Forelimb muscle (tissue), 1 donor: ENCODE measurements at regions not wholly inside any gene's neighbourhood (a gene's known extent, or its start where the extent isn't known, plus 50 kb on each side); places are given as distances from the start of the nearest gene placed in this dataset.

Source experiments
- DNase-seq: peaks from one replicate; pipeline ENCODE4 v3.0.0-alpha.2; 2013; ENCODE audit warnings: low read depth

DNA sequence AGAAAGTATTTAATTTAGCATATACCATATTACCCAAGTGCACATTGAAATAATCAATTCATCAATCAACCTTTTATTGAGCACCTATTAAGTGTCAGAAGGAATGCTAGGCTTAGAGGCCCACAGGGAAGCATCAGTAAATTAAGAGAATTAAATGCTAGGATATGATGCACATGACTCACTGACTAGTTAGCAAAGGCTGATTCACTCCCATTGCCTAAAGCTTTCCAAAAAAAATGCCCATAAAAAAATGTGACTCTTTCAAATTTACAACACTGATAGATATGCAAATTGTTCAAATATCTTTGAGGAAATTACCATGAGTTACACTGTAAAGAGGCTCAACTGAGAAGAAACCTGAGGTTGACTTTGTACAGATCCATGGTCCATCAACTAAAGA lies 883.3 kb downstream of the CDH11 start:
- DNase-seq, result no peak

DNA sequence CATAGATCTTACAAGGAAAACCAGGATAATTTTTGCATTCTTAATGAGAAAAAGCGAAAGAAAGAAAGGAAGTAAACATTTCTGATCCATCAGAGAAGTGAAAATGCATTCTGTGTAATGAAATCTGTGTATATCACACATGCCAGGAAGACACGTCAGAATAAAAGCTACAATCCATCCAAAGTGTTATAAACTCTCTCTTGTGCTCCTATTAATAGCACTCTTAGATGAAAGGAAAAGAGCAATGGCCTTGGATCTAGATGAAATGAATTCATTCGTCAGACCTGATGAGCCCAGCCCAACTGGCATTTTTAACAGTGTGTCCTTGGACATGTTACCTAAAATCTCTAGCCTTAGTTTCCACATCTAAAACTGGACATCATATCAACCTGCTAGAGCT lies 885.5 kb downstream of the CDH11 start:
- no peak for DNase-seq

GRCh38 chr16:64234200-64234599 lies 887.7 kb downstream of the CDH11 start:
- no peak for DNase-seq

DNA sequence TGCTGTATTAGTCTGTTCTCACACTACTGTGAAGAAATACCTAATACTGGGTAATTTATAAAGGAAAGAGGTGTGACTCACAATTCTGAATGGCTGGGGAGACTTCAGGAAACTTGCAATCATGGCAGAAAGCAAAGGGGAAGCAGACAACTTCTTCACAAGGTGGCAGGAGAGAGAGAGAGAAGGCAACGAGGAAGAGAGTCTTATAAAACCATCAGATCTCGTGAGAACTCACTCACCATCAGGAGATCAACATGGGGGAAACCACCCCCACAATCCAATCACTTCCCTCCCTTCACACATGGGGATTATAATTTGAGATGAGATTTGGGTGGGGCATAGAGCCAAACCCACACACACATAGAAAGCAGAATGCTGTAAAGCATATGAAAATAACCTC lies 896.2 kb downstream of the CDH11 start:
- no peak for DNase-seq

DNA sequence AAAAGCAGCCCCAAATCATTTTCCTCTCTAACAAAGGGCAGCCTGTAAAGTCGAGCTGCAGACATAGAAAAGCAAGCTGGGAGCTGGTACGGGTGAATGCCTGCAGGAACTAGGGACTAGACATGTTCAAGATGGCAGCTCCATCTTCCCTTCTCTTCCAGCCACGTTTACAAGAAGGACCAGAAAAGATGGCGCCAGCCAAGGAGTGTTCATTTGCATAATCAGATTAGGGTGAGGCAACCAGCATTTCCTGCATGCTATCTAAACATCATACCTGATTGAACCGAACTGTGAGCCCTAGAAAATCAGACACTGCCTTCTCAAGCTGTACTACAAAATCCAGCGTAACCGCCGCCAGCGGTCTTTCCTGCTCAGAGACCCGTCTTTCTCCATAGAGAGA lies 896.8 kb downstream of the CDH11 start:
- no peak for DNase-seq

- no peak for DNase-seq
Observed at GRCh38 chr16:64217789-64218535, 903.9 kb downstream of the CDH11 start.

- no peak for DNase-seq
Observed at GRCh38 chr16:64215730-64216129, 906.1 kb downstream of the CDH11 start.

DNA sequence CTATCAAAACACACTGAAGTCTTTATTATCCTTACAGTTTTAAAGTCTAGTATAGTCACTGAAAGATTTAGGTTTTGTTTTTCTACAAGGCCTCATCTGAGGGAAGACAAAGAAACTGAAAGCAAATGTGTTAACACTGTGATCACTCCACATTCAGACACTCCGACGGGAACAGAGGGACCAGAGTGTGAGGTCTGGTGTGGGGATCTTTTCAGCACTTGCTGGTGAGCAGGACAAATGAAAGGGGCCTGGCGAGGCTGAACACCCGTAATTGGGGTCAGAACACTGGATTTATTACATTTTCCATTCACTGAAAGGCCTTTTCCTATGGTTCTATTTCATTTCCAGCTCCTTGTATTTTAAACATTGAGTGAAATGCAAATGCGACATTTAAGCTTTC lies 910.5 kb downstream of the CDH11 start:
- DNase-seq, result no peak

GRCh38 chr16:64206862-64207261 lies 915.0 kb downstream of the CDH11 start:
- no peak for DNase-seq

DNA sequence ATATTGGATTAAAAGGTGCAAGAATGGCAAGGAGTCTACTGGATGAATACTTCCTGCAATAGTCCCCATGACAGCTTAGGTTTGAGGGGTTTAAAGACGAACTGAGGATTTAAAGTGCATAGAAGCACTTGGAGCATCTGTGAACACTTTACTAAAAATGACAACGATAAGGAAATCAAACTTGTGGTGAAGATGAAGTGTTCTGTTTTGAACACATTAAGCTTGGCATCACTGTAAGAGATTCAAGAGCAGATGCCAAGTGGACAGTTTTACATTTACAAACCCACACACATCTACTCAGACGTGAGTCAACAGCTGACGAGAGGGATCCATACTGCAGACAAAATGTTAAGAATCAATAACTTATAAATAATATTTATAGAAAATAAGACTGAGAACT lies 918.7 kb downstream of the CDH11 start:
- DNase-seq, result no peak

DNA sequence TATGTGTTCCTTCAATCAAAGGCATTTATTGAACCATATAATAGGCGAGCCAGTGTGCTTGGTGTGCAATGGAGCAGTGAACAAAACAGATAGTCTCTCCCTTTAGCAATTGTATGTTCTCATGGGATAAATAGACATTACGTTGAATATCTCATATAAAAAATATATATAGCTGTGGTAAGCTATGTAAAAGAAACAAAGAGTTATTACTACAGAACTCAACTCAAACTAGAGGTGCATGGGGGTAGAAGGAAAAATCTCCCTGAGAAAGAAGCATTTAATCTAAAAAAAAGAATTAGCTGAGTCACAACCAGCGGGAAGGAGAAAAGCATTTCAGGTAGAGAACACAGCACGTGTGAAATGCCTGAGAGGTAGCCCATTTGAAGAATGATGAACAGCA lies 919.3 kb downstream of the CDH11 start:
- no peak for DNase-seq

GRCh38 chr16:64196444-64196843 lies 925.4 kb downstream of the CDH11 start:
- DNase-seq, result no peak

- DNase-seq, result no peak
Observed at GRCh38 chr16:64185954-64186353, 935.9 kb downstream of the CDH11 start.

DNA sequence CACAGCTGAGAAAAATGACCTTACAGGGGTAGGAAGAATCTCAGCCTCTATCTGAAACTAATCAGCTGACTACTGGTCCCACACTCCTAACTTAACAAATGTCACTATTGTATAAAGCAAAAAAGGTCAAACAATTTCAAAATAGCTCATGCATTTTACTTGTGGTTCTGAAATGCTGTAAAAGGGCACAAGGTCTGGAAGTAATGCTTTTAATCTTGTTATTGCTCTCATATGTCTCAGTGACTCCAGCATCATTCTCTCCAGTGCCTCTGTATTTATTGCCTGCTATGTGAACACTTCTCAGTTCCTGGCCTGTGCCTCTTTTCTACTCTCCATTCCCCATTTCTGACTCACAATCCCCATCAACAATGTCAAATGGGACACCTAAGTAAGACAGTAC lies 937.7 kb downstream of the CDH11 start:
- DNase-seq, result no peak

GRCh38 chr16:64182985-64183384 lies 938.9 kb downstream of the CDH11 start:
- DNase-seq, result no peak

GRCh38 chr16:64181271-64181925 lies 940.5 kb downstream of the CDH11 start:
- no peak for DNase-seq

DNA sequence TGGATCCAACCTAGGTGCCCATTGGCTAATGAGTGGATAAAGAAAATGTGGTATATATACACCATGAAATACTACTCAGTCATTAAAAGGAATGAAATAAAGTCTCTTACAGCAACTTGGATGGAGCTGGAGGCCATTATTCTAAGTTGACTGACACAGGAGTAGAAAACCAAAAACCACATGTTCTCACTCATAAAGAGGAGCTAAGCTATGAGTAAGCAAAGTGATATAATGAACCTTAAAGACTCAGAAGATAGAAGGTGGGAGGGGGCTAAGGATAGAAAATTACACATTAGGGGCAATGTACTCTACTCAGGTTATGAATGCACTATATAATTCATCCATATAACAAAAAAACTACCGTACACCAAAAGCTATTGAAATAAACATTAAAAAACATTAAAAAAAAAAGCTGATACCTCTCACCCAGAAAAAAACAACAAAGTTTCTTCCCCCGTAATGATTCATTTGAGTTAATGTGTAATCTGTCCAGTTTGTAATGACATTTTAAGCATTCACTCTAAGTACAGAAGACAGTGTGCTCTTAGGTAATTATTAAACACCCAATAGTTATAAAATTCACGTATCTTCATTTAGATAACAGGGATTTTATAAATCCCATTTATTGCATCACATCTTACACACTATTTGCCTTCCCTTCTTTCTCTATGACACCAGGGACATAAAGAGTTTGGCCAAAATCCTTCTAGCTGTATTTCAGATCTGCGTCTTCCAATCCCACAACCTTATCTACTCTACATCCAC lies 941.5 kb downstream of the CDH11 start:
- DNase-seq, result no peak

DNA sequence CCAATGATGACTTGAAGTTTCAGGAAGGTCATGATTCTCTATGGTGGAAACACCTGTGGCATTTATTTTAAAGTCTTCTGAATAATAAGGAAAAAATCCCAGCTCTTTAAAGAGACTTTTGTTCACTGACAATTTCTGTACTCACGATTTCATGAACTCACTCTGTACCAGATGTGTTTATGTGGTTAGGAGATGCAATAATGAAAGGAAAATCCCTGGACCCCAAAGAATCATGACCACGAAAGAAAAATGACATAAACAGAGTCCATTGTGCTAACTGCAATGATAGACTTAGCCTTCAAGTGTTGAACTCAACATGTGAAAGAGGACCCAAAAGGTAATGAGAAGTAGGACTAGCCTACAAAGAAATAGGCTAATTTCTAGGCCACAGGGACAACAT lies 947.5 kb downstream of the CDH11 start:
- no peak for DNase-seq

GRCh38 chr16:64172652-64173051 lies 949.2 kb downstream of the CDH11 start:
- DNase-seq, result no peak

DNA sequence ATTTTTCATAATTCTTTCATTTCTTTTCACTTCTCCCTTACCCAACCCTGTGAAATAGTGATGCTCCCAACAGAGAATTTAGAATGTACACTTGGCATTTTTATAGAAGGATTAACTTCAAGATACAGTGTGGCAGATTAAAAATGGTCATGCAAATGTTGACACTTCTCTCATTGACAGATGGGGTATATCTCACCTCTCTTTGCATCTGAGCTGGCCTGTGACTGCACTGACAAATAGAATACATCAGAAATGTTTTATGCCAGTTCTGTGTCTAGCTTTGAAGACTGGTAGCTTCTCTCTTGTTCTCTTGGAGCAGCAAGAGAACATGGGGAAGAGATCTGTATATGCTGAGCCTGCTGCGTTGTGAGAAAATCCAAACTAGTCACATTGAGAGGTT lies 949.6 kb downstream of the CDH11 start:
- no peak for DNase-seq

- no peak for DNase-seq
Observed at GRCh38 chr16:64171632-64172031, 950.2 kb downstream of the CDH11 start.

GRCh38 chr16:64168371-64168770 lies 953.5 kb downstream of the CDH11 start:
- DNase-seq, result no peak

GRCh38 chr16:64167936-64168335 lies 953.9 kb downstream of the CDH11 start:
- no peak for DNase-seq
